IPS-15b (cell line): ENCODE measurements at regions not wholly inside any gene's neighbourhood (a gene's known extent, or its start where the extent isn't known, plus 50 kb on each side); places are given as distances from the start of the nearest gene placed in this dataset.

Source experiments
- H3K27me3 ChIP-seq: one replicate; pipeline ENCODE4 v1.6.1; 2013; ENCODE audit warnings: low read length; ENCODE audit not compliant: control insufficient read depth, insufficient read depth
- H3K36me3 ChIP-seq: one replicate; pipeline ENCODE4 v1.6.1; 2013; ENCODE audit warnings: low read length; ENCODE audit not compliant: control insufficient read depth, insufficient read depth
- H3K4me1 ChIP-seq: one replicate; pipeline ENCODE4 v1.6.1; 2013; ENCODE audit warnings: mild to moderate bottlenecking, low read length; ENCODE audit not compliant: control insufficient read depth, insufficient read depth
- H3K4me3 ChIP-seq: one replicate; pipeline ENCODE4 v1.5.1; 2013; ENCODE audit warnings: low read depth, low read length
- H3K9ac ChIP-seq: one replicate; pipeline ENCODE4 v1.6.1; 2013; ENCODE audit warnings: low read depth, mild to moderate bottlenecking, low read length
- H3K9me3 ChIP-seq: one replicate; pipeline ENCODE4 v1.6.1; 2013; ENCODE audit warnings: mild to moderate bottlenecking, low read length; ENCODE audit not compliant: control insufficient read depth, insufficient read depth

GRCh38 chr7:132072873-132073272 lies 503.4 kb downstream of the PLXNA4 start:
- no peaks in the 10 kb centered on the region for H3K4me1 ChIP-seq
- H3K9ac ChIP-seq, result no peak overlapping the region
- no peaks in the 10 kb centered on the region for H3K9me3 ChIP-seq
- no peaks in the 10 kb centered on the region for H3K27me3 ChIP-seq
- no peaks in the 10 kb centered on the region for H3K36me3 ChIP-seq
- H3K4me3 ChIP-seq, result no peak overlapping the region

- no peak overlapping the region for H3K4me3 ChIP-seq
- H3K4me1 ChIP-seq, result no peaks in the 10 kb centered on the region
- H3K9me3 ChIP-seq, result no peaks in the 10 kb centered on the region
- H3K36me3 ChIP-seq, result no peaks in the 10 kb centered on the region
- no peak overlapping the region for H3K9ac ChIP-seq
- no peaks in the 10 kb centered on the region for H3K27me3 ChIP-seq
Observed at GRCh38 chr7:132072165-132072564, 504.1 kb downstream of the PLXNA4 start.

GRCh38 chr7:132069306-132069705 lies 507.0 kb downstream of the PLXNA4 start:
- Histone ChIP-seq H3K9me3 (no peaks in the 10 kb centered on the region), H3K9ac (no peak overlapping the region), H3K4me3 (no peak overlapping the region), H3K36me3 (no peaks in the 10 kb centered on the region), H3K4me1 (no peaks in the 10 kb centered on the region), H3K27me3 (no peaks in the 10 kb centered on the region)

GRCh38 chr7:132066761-132067171 lies 509.5 kb downstream of the PLXNA4 start:
- Histone ChIP-seq H3K4me3 (no peak overlapping the region), H3K9ac (no peak overlapping the region), H3K4me1 (no peaks in the 10 kb centered on the region), H3K27me3 (no peaks in the 10 kb centered on the region), H3K9me3 (no peaks in the 10 kb centered on the region), H3K36me3 (no peaks in the 10 kb centered on the region)

GRCh38 chr7:132065989-132066603 lies 509.7 kb upstream of the PODXL start:
- Histone ChIP-seq H3K36me3 (no peaks in the 10 kb centered on the region), H3K27me3 (no peaks in the 10 kb centered on the region), H3K9me3 (no peaks in the 10 kb centered on the region), H3K4me3 (no peak overlapping the region), H3K4me1 (no peaks in the 10 kb centered on the region), H3K9ac (no peak overlapping the region)

- H3K36me3 ChIP-seq, result no peaks in the 10 kb centered on the region
- H3K27me3 ChIP-seq, result no peaks in the 10 kb centered on the region
- H3K4me3 ChIP-seq, result no peak overlapping the region
- no peaks in the 10 kb centered on the region for H3K9me3 ChIP-seq
- H3K9ac ChIP-seq, result no peak overlapping the region
- H3K4me1 ChIP-seq, result no peaks in the 10 kb centered on the region
Observed at GRCh38 chr7:132065193-132065988, 509.0 kb upstream of the PODXL start.

GRCh38 chr7:132063800-132064199 lies 507.4 kb upstream of the PODXL start:
- Histone ChIP-seq H3K36me3 (no peaks in the 10 kb centered on the region), H3K4me3 (no peak overlapping the region), H3K9me3 (no peaks in the 10 kb centered on the region), H3K9ac (no peak overlapping the region), H3K4me1 (no peaks in the 10 kb centered on the region), H3K27me3 (no peaks in the 10 kb centered on the region)

- no peaks in the 10 kb centered on the region for H3K36me3 ChIP-seq
- no peak overlapping the region for H3K9ac ChIP-seq
- H3K4me3 ChIP-seq, result no peak overlapping the region
- H3K9me3 ChIP-seq, result no peaks in the 10 kb centered on the region
- no peaks in the 10 kb centered on the region for H3K27me3 ChIP-seq
- H3K4me1 ChIP-seq, result no peaks in the 10 kb centered on the region
Observed at GRCh38 chr7:132061937-132062336, 505.5 kb upstream of the PODXL start.

GRCh38 chr7:132059141-132059540 lies 502.7 kb upstream of the PODXL start:
- Histone ChIP-seq H3K27me3 (no peaks in the 10 kb centered on the region), H3K4me3 (no peak overlapping the region), H3K36me3 (no peaks in the 10 kb centered on the region), H3K9ac (no peak overlapping the region), H3K9me3 (no peaks in the 10 kb centered on the region), H3K4me1 (no peaks in the 10 kb centered on the region)

- H3K36me3 ChIP-seq, result no peaks in the 10 kb centered on the region
- H3K9ac ChIP-seq, result no peak overlapping the region
- H3K9me3 ChIP-seq, result no peaks in the 10 kb centered on the region
- H3K27me3 ChIP-seq, result no peaks in the 10 kb centered on the region
- H3K4me1 ChIP-seq, result no peaks in the 10 kb centered on the region
- H3K4me3 ChIP-seq, result no peak overlapping the region
Observed at GRCh38 chr7:132055336-132056120, 499.1 kb upstream of the PODXL start.

GRCh38 chr7:132053871-132054270 lies 497.4 kb upstream of the PODXL start:
- Histone ChIP-seq H3K36me3 (no peaks in the 10 kb centered on the region), H3K4me1 (no peaks in the 10 kb centered on the region), H3K27me3 (no peaks in the 10 kb centered on the region), H3K9ac (no peak overlapping the region), H3K4me3 (no peak overlapping the region), H3K9me3 (no peaks in the 10 kb centered on the region)
